MM.1S (cell line): ENCODE measurements at regions not wholly inside any gene's neighbourhood (a gene's known extent, or its start where the extent isn't known, plus 50 kb on each side); places are given as distances from the start of the nearest gene placed in this dataset.

Source experiments
- DNase-seq: peaks from one replicate; pipeline ENCODE4 v3.0.0-alpha.2; 2015
- H2AFZ ChIP-seq: fragments of 300-600 bp; sonication (generic); 2 replicates; pipeline ENCODE4 v1.6.0; 2016; ENCODE audit warnings: antibody characterized with exemption, low read length
- H3F3A ChIP-seq: fragments of 300-600 bp; sonication (generic); 2 replicates; pipeline ENCODE4 v1.6.1; 2016; ENCODE audit warnings: mild to moderate bottlenecking, antibody characterized with exemption, low read length, moderate library complexity, mixed read lengths; ENCODE audit not compliant: insufficient read depth
- H3K27ac ChIP-seq: fragments of 300-600 bp; sonication (generic); 2 replicates; pipeline ENCODE4 v1.5.1; 2016; ENCODE audit warnings: mild to moderate bottlenecking, low read length
- H3K27me3 ChIP-seq: fragments of 300-600 bp; sonication (generic); replicated peaks from 2 replicates; pipeline ENCODE4 v1.6.0; 2016; ENCODE audit warnings: low read length; ENCODE audit not compliant: insufficient read depth
- H3K36me3 ChIP-seq: fragments of 300-600 bp; sonication (generic); replicated peaks from 2 replicates; pipeline ENCODE4 v1.6.1; 2016; ENCODE audit warnings: mild to moderate bottlenecking, low read length, mixed read lengths; ENCODE audit not compliant: insufficient read depth
- H3K4me1 ChIP-seq: fragments of 300-600 bp; sonication (generic); 2 replicates; pipeline ENCODE4 v1.6.1; 2016; ENCODE audit warnings: low read length, mixed read lengths
- H3K4me2 ChIP-seq: fragments of 300-600 bp; sonication (generic); 2 replicates; pipeline ENCODE4 v1.6.0; 2016; ENCODE audit warnings: low read depth, low read length
- H3K4me3 ChIP-seq: fragments of 300-600 bp; sonication (generic); 2 replicates; pipeline ENCODE4 v1.5.1; 2016; ENCODE audit warnings: low read length, mixed read lengths
- H3K79me2 ChIP-seq: fragments of 300-600 bp; sonication (generic); 2 replicates; pipeline ENCODE4 v1.6.1; 2016; ENCODE audit warnings: mixed run types, low read length, mixed read lengths
- H3K9ac ChIP-seq: fragments of 300-600 bp; sonication (generic); 2 replicates; pipeline ENCODE4 v1.6.1; 2016; ENCODE audit warnings: low read length, mixed read lengths
- H3K9me2 ChIP-seq: fragments of 300-600 bp; sonication (generic); replicated peaks from 2 replicates; pipeline ENCODE4 v1.6.1; 2016; ENCODE audit warnings: mild to moderate bottlenecking, low read length, mixed read lengths; ENCODE audit not compliant: insufficient read depth
- H3K9me3 ChIP-seq: fragments of 300-600 bp; sonication (generic); replicated peaks from 2 replicates; pipeline ENCODE4 v1.6.1; 2016; ENCODE audit warnings: mild to moderate bottlenecking, low read length, mixed read lengths; ENCODE audit not compliant: insufficient read depth
- H4K20me1 ChIP-seq: fragments of 300-600 bp; sonication (generic); 2 replicates; pipeline ENCODE4 v1.6.1; 2016; ENCODE audit warnings: mild to moderate bottlenecking, low read length, moderate library complexity, mixed read lengths; ENCODE audit not compliant: insufficient read depth
- EZH2 ChIP-seq: fragments of 300-600 bp; sonication (generic); optimal IDR thresholded peaks from 2 replicates; pipeline ENCODE3; 2017; ENCODE audit warnings: low read depth, mild to moderate bottlenecking, antibody characterized with exemption, low read length, mixed read lengths
- EZH2phosphoT487 ChIP-seq: fragments of 300-600 bp; sonication (generic); IDR thresholded peaks from 2 replicates; pipeline ENCODE4 v1.6.1; 2018; ENCODE audit warnings: antibody characterized with exemption, low read length
- TF ChIP-seq, protein P1 (sequence below): fragments of 300-600 bp; sonication (generic); IDR thresholded peaks from 2 replicates; pipeline ENCODE4 v1.5.1; 2016; ENCODE audit warnings: antibody characterized with exemption, low read length, mixed read lengths

GRCh38 chr2:5372141-5372540, 320.0 kb upstream of the SOX11 start:
- no peak overlapping the region for H2AFZ ChIP-seq
- H3K9me3 ChIP-seq, result no peaks in the 10 kb centered on the region
- DNase-seq, result no peak
- H3K79me2 ChIP-seq, result no peaks in the 10 kb centered on the region
- no peaks in the 10 kb centered on the region for H4K20me1 ChIP-seq
- no peaks in the 10 kb centered on the region for H3K9me2 ChIP-seq
- H3K9ac ChIP-seq, result no peak overlapping the region
- no peaks in the 10 kb centered on the region for H3K4me1 ChIP-seq
- no peak overlapping the region for H3K27ac ChIP-seq
- no peaks in the 10 kb centered on the region for H3K27me3 ChIP-seq
- no peak overlapping the region for H3K4me2 ChIP-seq
- H3K36me3 ChIP-seq, result no peaks in the 10 kb centered on the region
- H3K4me3 ChIP-seq, result no peak overlapping the region
- no peak for TF ChIP-seq EZH2
- TF ChIP-seq, protein P1, sequence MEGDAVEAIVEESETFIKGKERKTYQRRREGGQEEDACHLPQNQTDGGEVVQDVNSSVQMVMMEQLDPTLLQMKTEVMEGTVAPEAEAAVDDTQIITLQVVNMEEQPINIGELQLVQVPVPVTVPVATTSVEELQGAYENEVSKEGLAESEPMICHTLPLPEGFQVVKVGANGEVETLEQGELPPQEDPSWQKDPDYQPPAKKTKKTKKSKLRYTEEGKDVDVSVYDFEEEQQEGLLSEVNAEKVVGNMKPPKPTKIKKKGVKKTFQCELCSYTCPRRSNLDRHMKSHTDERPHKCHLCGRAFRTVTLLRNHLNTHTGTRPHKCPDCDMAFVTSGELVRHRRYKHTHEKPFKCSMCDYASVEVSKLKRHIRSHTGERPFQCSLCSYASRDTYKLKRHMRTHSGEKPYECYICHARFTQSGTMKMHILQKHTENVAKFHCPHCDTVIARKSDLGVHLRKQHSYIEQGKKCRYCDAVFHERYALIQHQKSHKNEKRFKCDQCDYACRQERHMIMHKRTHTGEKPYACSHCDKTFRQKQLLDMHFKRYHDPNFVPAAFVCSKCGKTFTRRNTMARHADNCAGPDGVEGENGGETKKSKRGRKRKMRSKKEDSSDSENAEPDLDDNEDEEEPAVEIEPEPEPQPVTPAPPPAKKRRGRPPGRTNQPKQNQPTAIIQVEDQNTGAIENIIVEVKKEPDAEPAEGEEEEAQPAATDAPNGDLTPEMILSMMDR, result no peak
- no peak for TF ChIP-seq EZH2phosphoT487
- no peaks in the 10 kb centered on the region for H3F3A ChIP-seq

DNA sequence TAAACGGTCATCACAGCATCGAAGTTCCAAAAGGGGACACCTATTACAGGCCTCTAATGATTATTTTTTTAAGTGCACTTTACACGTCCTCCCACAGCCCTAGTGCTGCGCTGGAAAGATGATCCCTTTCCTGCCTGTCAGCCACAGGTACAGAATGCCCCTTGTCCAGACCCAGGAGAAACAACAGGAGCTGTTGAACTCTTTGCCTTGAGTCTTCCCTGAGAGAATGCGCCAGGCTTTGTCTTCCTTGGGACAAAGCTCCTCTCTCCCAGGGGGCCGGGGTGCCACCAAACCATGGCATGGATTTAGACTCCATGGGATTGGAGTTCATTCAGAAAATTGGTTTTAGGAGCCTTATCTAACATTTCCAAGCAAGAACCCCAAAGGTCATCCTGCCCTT, 319.0 kb upstream of the SOX11 start:
- H2AFZ ChIP-seq, result no peak overlapping the region
- no peaks in the 10 kb centered on the region for H3F3A ChIP-seq
- no peak overlapping the region for H3K9ac ChIP-seq
- no peaks in the 10 kb centered on the region for H3K79me2 ChIP-seq
- no peaks in the 10 kb centered on the region for H3K4me1 ChIP-seq
- no peaks in the 10 kb centered on the region for H3K9me3 ChIP-seq
- no peaks in the 10 kb centered on the region for H4K20me1 ChIP-seq
- TF ChIP-seq, protein P1, result no peak
- TF ChIP-seq EZH2 (no peak), EZH2phosphoT487 (no peak)
- no peaks in the 10 kb centered on the region for H3K36me3 ChIP-seq
- H3K27ac ChIP-seq, result no peak overlapping the region
- no peaks in the 10 kb centered on the region for H3K9me2 ChIP-seq
- no peaks in the 10 kb centered on the region for H3K27me3 ChIP-seq
- no peak overlapping the region for H3K4me3 ChIP-seq
- H3K4me2 ChIP-seq, result no peak overlapping the region
- DNase-seq, result no peak

DNA sequence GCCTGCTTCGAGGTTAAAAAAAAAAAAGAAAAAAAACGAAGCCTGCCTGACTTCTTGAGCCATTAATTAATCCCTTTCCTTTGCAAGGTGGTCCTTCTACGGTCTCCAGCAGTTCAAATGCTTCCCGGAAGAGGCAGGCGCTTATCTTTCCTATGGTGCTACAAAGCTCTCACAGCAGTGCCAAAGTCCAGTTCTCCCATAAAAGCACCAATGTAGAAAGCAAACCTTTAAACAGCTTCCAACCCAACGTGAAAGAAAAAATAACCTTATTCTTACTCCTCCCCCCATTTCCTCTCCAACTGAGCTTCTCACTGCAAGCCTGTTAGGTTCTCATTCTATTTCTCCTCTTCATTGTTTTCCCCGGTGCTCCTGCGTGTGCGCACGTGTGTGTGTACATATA, 317.4 kb upstream of the SOX11 start:
- Histone ChIP-seq H3K27me3 (no peaks in the 10 kb centered on the region), H3K79me2 (no peaks in the 10 kb centered on the region), H3K4me3 (no peak overlapping the region), H3K27ac (no peak overlapping the region), H2AFZ (no peak overlapping the region), H3K9me2 (no peaks in the 10 kb centered on the region), H3K4me2 (no peak overlapping the region), H3K9me3 (no peaks in the 10 kb centered on the region), H3K4me1 (no peaks in the 10 kb centered on the region), H3F3A (no peaks in the 10 kb centered on the region), H3K36me3 (no peaks in the 10 kb centered on the region), H3K9ac (no peak overlapping the region), H4K20me1 (no peaks in the 10 kb centered on the region)
- DNase-seq, result no peak
- TF ChIP-seq, protein P1, result no peak
- no peak for TF ChIP-seq EZH2phosphoT487
- no peak for TF ChIP-seq EZH2
